ENCODE measurements at regions not wholly inside any gene's neighbourhood (a gene's known extent, or its start where the extent isn't known, plus 50 kb on each side); places are given as distances from the start of the nearest gene placed in this dataset.

- DNase-seq (ENCODE audit: low read depth in 2 of 2): no peak
Observed at GRCh38 chr15:58269455-58270414, 131.6 kb downstream of the AQP9 start.

GRCh38 chr15:58271410-58271809, 133.2 kb downstream of the AQP9 start:
- DNase-seq (ENCODE audit: low read depth in 2 of 2): no peak

GRCh38 chr15:58273104-58273503, 134.9 kb downstream of the AQP9 start:
- no peak for DNase-seq (ENCODE audit: low read depth in 2 of 2)

GRCh38 chr15:58274885-58275284, 136.7 kb downstream of the AQP9 start:
- DNase-seq (ENCODE audit: low read depth in 2 of 2): no peak

- no peak for DNase-seq (ENCODE audit: low read depth in 2 of 2)
Observed at GRCh38 chr15:58275785-58276184, 137.6 kb downstream of the AQP9 start.

GRCh38 chr15:58276924-58277323, 138.7 kb downstream of the AQP9 start:
- no peak for DNase-seq (ENCODE audit: low read depth in 2 of 2)

- DNase-seq (ENCODE audit: low read depth in 2 of 2): no peak
Observed at GRCh38 chr15:58277333-58277732, 139.2 kb downstream of the AQP9 start.

GRCh38 chr15:58279106-58279505, 140.9 kb downstream of the AQP9 start:
- DNase-seq (ENCODE audit: low read depth in 2 of 2): no peak

- no peak for DNase-seq (ENCODE audit: low read depth in 2 of 2)
Observed at GRCh38 chr15:58279654-58280053, 141.5 kb downstream of the AQP9 start.

- DNase-seq (ENCODE audit: low read depth in 2 of 2): no peak
Observed at GRCh38 chr15:58282060-58282708, 144.0 kb downstream of the AQP9 start.

GRCh38 chr15:58283302-58283701, 145.1 kb downstream of the AQP9 start:
- no peak for DNase-seq (ENCODE audit: low read depth in 2 of 2)

GRCh38 chr15:58284293-58284692, 146.1 kb downstream of the AQP9 start:
- no peak for DNase-seq (ENCODE audit: low read depth in 2 of 2)

GRCh38 chr15:58285212-58285920, 146.4 kb upstream of the LIPC start:
- DNase-seq (ENCODE audit: low read depth in 2 of 2): no peak

- DNase-seq (ENCODE audit: low read depth in 2 of 2): no peak
Observed at GRCh38 chr15:58285921-58286278, 145.9 kb upstream of the LIPC start.

GRCh38 chr15:58286523-58286922, 145.3 kb upstream of the LIPC start:
- DNase-seq (ENCODE audit: low read depth in 2 of 2): no peak

GRCh38 chr15:58287891-58288290, 143.9 kb upstream of the LIPC start:
- DNase-seq (ENCODE audit: low read depth in 2 of 2): no peak

GRCh38 chr15:58288592-58288991, 143.2 kb upstream of the LIPC start:
- DNase-seq (ENCODE audit: low read depth in 2 of 2): no peak

GRCh38 chr15:58291848-58292247, 139.9 kb upstream of the LIPC start:
- DNase-seq (ENCODE audit: low read depth in 2 of 2): no peak

- no peak for DNase-seq (ENCODE audit: low read depth in 2 of 2)
Observed at GRCh38 chr15:58292751-58293175, 139.0 kb upstream of the LIPC start.

- no peak for DNase-seq (ENCODE audit: low read depth in 2 of 2)
Observed at GRCh38 chr15:58293622-58294550, 137.9 kb upstream of the LIPC start.

- DNase-seq (ENCODE audit: low read depth in 2 of 2): no peak
Observed at GRCh38 chr15:58294681-58295254, 137.0 kb upstream of the LIPC start.
